Ishikawa (cell line): ENCODE measurements at regions not wholly inside any gene's neighbourhood (a gene's known extent, or its start where the extent isn't known, plus 50 kb on each side); places are given as distances from the start of the nearest gene placed in this dataset.

Experiments used
- CREB1 ChIP-seq: IDR thresholded peaks from 2 replicates; pipeline ENCODE4 v1.6.1; 2012; ENCODE audit warnings: low read depth
- EGR1 ChIP-seq: IDR thresholded peaks from 2 replicates; pipeline ENCODE4 v1.6.1; 2012
- EP300 ChIP-seq: IDR thresholded peaks from 2 replicates; pipeline ENCODE4 v1.6.1; 2012; ENCODE audit warnings: borderline replicate concordance
- MAX ChIP-seq: IDR thresholded peaks from 2 replicates; pipeline ENCODE4 v1.6.1; 2012
- NFIC ChIP-seq: IDR thresholded peaks from 2 replicates; pipeline ENCODE4 v1.6.1; 2012
- RAD21 ChIP-seq: IDR thresholded peaks from 2 replicates; pipeline ENCODE4 v1.6.1; 2012; ENCODE audit warnings: low read depth
- REST ChIP-seq: IDR thresholded peaks from 2 replicates; pipeline ENCODE4 v1.6.1; 2012; ENCODE audit warnings: low read depth, mild to moderate bottlenecking
- TAF1 ChIP-seq: IDR thresholded peaks from 2 replicates; pipeline ENCODE4 v1.6.1; 2012; ENCODE audit warnings: low read depth, mild to moderate bottlenecking
- TEAD4 ChIP-seq: IDR thresholded peaks from 2 replicates; pipeline ENCODE4 v1.6.1; 2012
- USF1 ChIP-seq: IDR thresholded peaks from 2 replicates; pipeline ENCODE4 v1.6.1; 2012
- YY1 ChIP-seq: IDR thresholded peaks from 2 replicates; pipeline ENCODE4 v1.6.1; 2012; ENCODE audit warnings: low read depth
- ZBTB7A ChIP-seq: IDR thresholded peaks from 2 replicates; pipeline ENCODE4 v1.6.1; 2012; ENCODE audit warnings: low read depth

DNA sequence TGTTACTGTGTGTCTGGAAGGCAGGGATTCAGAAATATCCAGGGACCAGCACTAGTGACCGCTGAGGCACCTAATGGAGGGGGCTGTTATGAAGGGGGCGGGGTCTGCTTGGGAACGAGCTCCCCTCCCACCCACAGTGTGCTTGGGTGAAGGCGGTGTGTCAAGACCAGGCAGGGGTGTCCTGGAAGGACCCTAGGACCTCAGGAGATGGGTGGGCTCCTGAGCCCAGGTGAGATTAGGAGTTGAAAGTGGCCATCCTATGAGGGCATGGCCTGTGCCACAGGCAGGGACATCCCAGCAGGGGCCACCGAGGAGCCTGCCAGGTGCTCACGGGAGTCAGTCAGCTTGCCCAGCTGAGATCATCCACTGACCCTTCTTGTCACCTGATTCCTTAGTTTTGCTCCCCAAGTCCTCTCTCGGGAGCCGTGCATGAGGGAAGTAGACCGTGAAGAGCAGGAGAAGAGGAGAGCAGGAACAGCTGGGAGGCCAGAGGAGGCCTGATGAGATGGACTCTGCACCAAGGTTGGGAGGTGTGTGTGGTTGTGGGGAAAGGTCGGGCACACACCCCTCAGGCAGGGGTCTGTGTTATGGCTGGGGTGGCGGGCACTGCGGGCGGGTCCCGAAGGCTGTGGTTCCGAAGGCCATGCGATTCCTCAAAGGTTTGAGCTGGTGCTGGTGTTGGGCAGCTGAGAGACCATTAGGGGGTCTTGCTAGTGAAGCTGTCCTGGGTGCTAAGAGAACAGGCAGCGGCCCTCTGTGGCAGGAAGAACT is 180.9 kb upstream of the HS6ST1 start:
- TF ChIP-seq NFIC (no peak), MAX (no peak), EP300 (no peak), EGR1 (no peak), USF1 (no peak), TEAD4 (no peak), TAF1 (no peak), YY1 (no peak), CREB1 (no peak), REST (no peak), ZBTB7A (no peak), RAD21 (no peak)
